Endodermal cell (in vitro differentiated cells): ENCODE measurements at regions not wholly inside any gene's neighbourhood (a gene's known extent, or its start where the extent isn't known, plus 50 kb on each side); places are given as distances from the start of the nearest gene placed in this dataset.

Experiments
- DNase-seq: peaks from one replicate; pipeline ENCODE4 v3.0.0-alpha.2; 2017
- H3K27ac ChIP-seq: 2 replicates; pipeline ENCODE4 v1.5.1; 2013; ENCODE audit warnings: mild to moderate bottlenecking, low read depth, low read length, moderate library complexity
- H3K27me3 ChIP-seq: 2 replicates; pipeline ENCODE4 v1.6.1; 2013; ENCODE audit warnings: mild to moderate bottlenecking, low read length, moderate library complexity; ENCODE audit not compliant: insufficient read depth, control insufficient read depth, poor library complexity, severe bottlenecking
- H3K36me3 ChIP-seq: 2 replicates; pipeline ENCODE4 v1.7.0; 2013; ENCODE audit warnings: mild to moderate bottlenecking, low read length, moderate library complexity; ENCODE audit not compliant: control insufficient read depth, insufficient read depth
- H3K4me1 ChIP-seq: one replicate; pipeline ENCODE4 v1.7.0; 2013; ENCODE audit warnings: low read length; ENCODE audit not compliant: control insufficient read depth, insufficient read depth
- H3K4me3 ChIP-seq: 2 replicates; pipeline ENCODE4 v1.5.1; 2013; ENCODE audit warnings: mild to moderate bottlenecking, low read length, moderate library complexity
- H3K9ac ChIP-seq: 2 replicates; pipeline ENCODE4 v1.6.1; 2013; ENCODE audit warnings: mild to moderate bottlenecking, low read length, moderate library complexity; ENCODE audit not compliant: poor library complexity, severe bottlenecking; ENCODE audit errors: extremely low read depth
- H3K9me3 ChIP-seq: 2 replicates; pipeline ENCODE4 v1.6.1; 2013; ENCODE audit warnings: mild to moderate bottlenecking, low read length, moderate library complexity; ENCODE audit not compliant: control insufficient read depth
- H3K27ac Mint-ChIP-seq: 2 replicates; pipeline ENCODE4 v1.8.0; 2020; ENCODE audit warnings: mixed read lengths
- H3K27me3 Mint-ChIP-seq: 2 replicates; pipeline ENCODE4 v1.8.0; 2021; ENCODE audit warnings: mild to moderate bottlenecking, mixed read lengths; ENCODE audit not compliant: insufficient read depth
- H3K36me3 Mint-ChIP-seq: 2 replicates; pipeline ENCODE4 v1.8.0; 2020; ENCODE audit warnings: low read depth, mixed read lengths
- H3K4me1 Mint-ChIP-seq: 2 replicates; pipeline ENCODE4 v1.8.0; 2020; ENCODE audit warnings: mixed read lengths
- H3K4me3 Mint-ChIP-seq: 2 replicates; pipeline ENCODE4 v1.8.0; 2020; ENCODE audit warnings: mild to moderate bottlenecking, moderate library complexity, mixed read lengths
- H3K9me3 Mint-ChIP-seq: 2 replicates; pipeline ENCODE4 v1.8.0; 2020; ENCODE audit warnings: mild to moderate bottlenecking, mixed read lengths
- CTCF ChIP-seq: fragments of 200-600 bp; sonication (generic); conservative IDR thresholded peaks from 2 replicates; pipeline ENCODE4 v1.5.0; 2021; ENCODE audit warnings: antibody characterized with exemption, mild to moderate bottlenecking
- whole genome bisulfite sequencing, 2 experiments: methylation state at CpG; one replicate each; pipeline versions ENCODE4 v1.1.5 to v1.1.7; 2013; ENCODE audit warnings: missing lambda C conversion rate in 2 of 2, mixed read lengths in 1 of 2; ENCODE audit not compliant: insufficient coverage in 1 of 2, insufficient read length in 1 of 2; 5-methylcytosine and 5-hydroxymethylcytosine counted together

GRCh38 chr2:224242561-224242960 is 159.3 kb downstream of the FAM124B start:
- no peak overlapping the region for H3K27ac Mint-ChIP-seq
- no peak for DNase-seq
- Histone ChIP-seq H3K9me3 (no peaks in the 10 kb centered on the region), H3K27ac (no peak overlapping the region), H3K4me3 (no peak overlapping the region), H3K4me1 (peaks cover 5% of the 10 kb centered on the region), H3K36me3 (no peaks in the 10 kb centered on the region), H3K27me3 (no peaks in the 10 kb centered on the region), H3K9ac (no peak overlapping the region)
- no peaks in the 10 kb centered on the region for H3K9me3 Mint-ChIP-seq
- H3K27me3 Mint-ChIP-seq = no peaks in the 10 kb centered on the region
- 92 to 100% methylated on average over 1 of the region's 1 CpG for WGBS, 2 experiments
- H3K4me1 Mint-ChIP-seq = peaks cover 14% of the 10 kb centered on the region
- no peak overlapping the region for H3K4me3 Mint-ChIP-seq
- no peaks in the 10 kb centered on the region for H3K36me3 Mint-ChIP-seq
- no peak for TF ChIP-seq CTCF

GRCh38 chr2:224241812-224242211 is 160.1 kb downstream of the FAM124B start:
- TF ChIP-seq CTCF = no peak
- H3K9me3 Mint-ChIP-seq = no peaks in the 10 kb centered on the region
- no peaks in the 10 kb centered on the region for H3K36me3 Mint-ChIP-seq
- H3K9ac ChIP-seq = no peak overlapping the region
- no peak overlapping the region for H3K4me3 Mint-ChIP-seq
- H3K27ac ChIP-seq = no peak overlapping the region
- no peak overlapping the region for H3K27ac Mint-ChIP-seq
- H3K27me3 ChIP-seq = no peaks in the 10 kb centered on the region
- no peaks in the 10 kb centered on the region for H3K36me3 ChIP-seq
- H3K9me3 ChIP-seq = no peaks in the 10 kb centered on the region
- H3K4me1 ChIP-seq = peaks cover 5% of the 10 kb centered on the region
- no peak overlapping the region for H3K4me3 ChIP-seq
- H3K27me3 Mint-ChIP-seq = no peaks in the 10 kb centered on the region
- no peak for DNase-seq
- H3K4me1 Mint-ChIP-seq = peaks cover 14% of the 10 kb centered on the region
- WGBS, 2 experiments = 90 to 100% methylated on average over 1 to 3 of the region's 3 CpGs

- Mint-ChIP-seq H3K36me3 (peaks cover 3% of the 10 kb centered on the region), H3K27me3 (no peaks in the 10 kb centered on the region), H3K4me3 (no peak overlapping the region), H3K27ac (no peak overlapping the region), H3K4me1 (peaks cover 14% of the 10 kb centered on the region), H3K9me3 (peaks cover 3% of the 10 kb centered on the region)
- no peak overlapping the region for H3K27ac ChIP-seq
- no peak for TF ChIP-seq CTCF
- peaks cover 4% of the 10 kb centered on the region for H3K9me3 ChIP-seq
- H3K27me3 ChIP-seq = no peaks in the 10 kb centered on the region
- H3K36me3 ChIP-seq = no peaks in the 10 kb centered on the region
- H3K4me3 ChIP-seq = no peak overlapping the region
- no peak for DNase-seq
- no peak overlapping the region for H3K9ac ChIP-seq
- WGBS, 2 experiments = 92% methylated on average over 1 of the region's 1 CpG; no CpG with 5 or more reads in 1 of the 2 experiments
- peaks cover 5% of the 10 kb centered on the region for H3K4me1 ChIP-seq
Observed at GRCh38 chr2:224241001-224241400, 160.9 kb downstream of the FAM124B start.
